ENCODE measurements at regions not wholly inside any gene's neighbourhood (a gene's known extent, or its start where the extent isn't known, plus 50 kb on each side); places are given as distances from the start of the nearest gene placed in this dataset.

DNA sequence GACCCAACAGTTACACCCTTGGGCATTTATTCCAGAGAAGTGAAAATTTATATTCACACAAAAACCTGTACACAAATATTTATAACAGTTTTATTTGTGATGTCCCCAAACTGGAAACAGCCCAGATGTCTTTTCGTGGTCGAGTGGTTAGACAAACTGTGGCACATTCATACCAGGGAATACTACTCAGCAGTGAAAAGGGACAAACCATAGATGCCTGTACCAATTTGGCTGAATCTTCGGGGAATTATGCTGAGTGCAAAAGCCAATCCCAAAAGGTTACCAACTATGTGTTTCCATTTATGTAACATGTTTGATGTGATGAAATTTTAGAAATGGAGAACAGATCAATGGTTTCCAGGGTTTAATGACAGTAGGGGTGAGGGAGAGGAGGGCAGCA lies 154.3 kb downstream of the GLI2 start:
- no peak overlapping the region for H3K9ac ChIP-seq (ENCODE audit: control insufficient read depth, insufficient read depth, low read length)
- ChIA-PET RAD21 (ENCODE audit: unreplicated experiment) (no interaction called here), POLR2A (no interaction called here), CTCF (no interaction called here), SMC1A (ENCODE audit: uncharacterized antibody, unreplicated experiment) (no interaction called here)
- H3K4me1 ChIP-seq (ENCODE audit: control insufficient read depth, insufficient read depth, low read length), result no peaks in the 10 kb centered on the region
- H3K27ac ChIP-seq (ENCODE audit: control insufficient read depth, insufficient read depth), result no peak overlapping the region
- H3K4me2 ChIP-seq (ENCODE audit: control insufficient read depth, insufficient read depth), result no peak overlapping the region
- H3K4me3 ChIP-seq, result no peak overlapping the region
- DNase-seq (ENCODE audit: low read depth, low spot score) (no peak), FAIRE-seq (no peak), ATAC-seq (no peak)
- TF ChIP-seq KAT2A (conservative IDR thresholded peaks at IDR 0.05; ENCODE audit: control insufficient read depth, low read depth, low read length), result no peak
- TF ChIP-seq SUPT20H (IDR thresholded peaks at IDR 0.05; ENCODE audit: borderline replicate concordance, control insufficient read depth, low read depth, low read length), result no peak
- no peak for TF ChIP-seq ZSCAN29 (IDR thresholded peaks at IDR 0.05)
- TF ChIP-seq IRF4 (IDR thresholded peaks at IDR 0.05; ENCODE audit: low read depth, low read length), result no peak
- no peak for TF ChIP-seq RUNX3 (IDR thresholded peaks at IDR 0.05; ENCODE audit: low read length)
- TF ChIP-seq SPI1 (IDR thresholded peaks at IDR 0.05; ENCODE audit: borderline replicate concordance, insufficient read depth, low read depth, low read length), result no peak
- TF ChIP-seq RCOR1 (conservative IDR thresholded peaks at IDR 0.05; ENCODE audit: low read depth, low read length), result no peak
- H4K20me1 ChIP-seq (ENCODE audit: control insufficient read depth, insufficient read depth), result no peaks in the 10 kb centered on the region
- intact Hi-C loops (cut with micrococcal nuclease; ENCODE audit: unreplicated experiment) (no loop called here), in situ Hi-C loops (cut with MboI) (no loop called here)
- BruUV-seq (replicated peaks), result no TSS peak
- H3K27me3 ChIP-seq (replicated peaks in 1 of 2; ENCODE audit: control insufficient read depth in 2 of 2, insufficient read depth in 2 of 2, low read length in 1 of 2), result peaks cover 1 to 3% of the 10 kb centered on the region in 2 experiments; a peak in 2 of 4 replicates
- H2AFZ ChIP-seq (ENCODE audit: control insufficient read depth, low read depth, low read length), result no peak overlapping the region
- H3K9me3 ChIP-seq (replicated peaks; ENCODE audit: control insufficient read depth, insufficient read depth, low read length), result no peaks in the 10 kb centered on the region
- H3K79me2 ChIP-seq (ENCODE audit: control insufficient read depth, insufficient read depth, low read length), result no peaks in the 10 kb centered on the region
- H3K36me3 ChIP-seq (ENCODE audit: control insufficient read depth in 2 of 2, insufficient read depth in 2 of 2, low read length in 1 of 2), result no peaks in the 10 kb centered on the region
- 0% methylated on average over 3 of the region's 3 CpGs for WGBS (ENCODE audit: insufficient coverage, insufficient replicate concordance, low lambda C conversion rate, missing lambda C conversion rate)

- intact Hi-C loops (cut with micrococcal nuclease; ENCODE audit: unreplicated experiment) (no loop called here), in situ Hi-C loops (cut with MboI) (no loop called here)
- BruUV-seq (replicated peaks), result no TSS peak
- ChIA-PET POLR2A (no interaction called here), SMC1A (ENCODE audit: uncharacterized antibody, unreplicated experiment) (no interaction called here), RAD21 (ENCODE audit: unreplicated experiment) (no interaction called here), CTCF (interaction anchor here (0.6 kb wide), 1 partner anchor 364 kb away, joined by 6 read pairs; no protein-coding TSS in a partner anchor)
- Histone ChIP-seq H4K20me1 (ENCODE audit: control insufficient read depth, insufficient read depth) (no peaks in the 10 kb centered on the region), H3K27me3 (replicated peaks in 1 of 2; ENCODE audit: control insufficient read depth in 2 of 2, insufficient read depth in 2 of 2, low read length in 1 of 2) (peaks cover 1 to 3% of the 10 kb centered on the region in 2 experiments; a peak in 2 of 4 replicates), H3K4me1 (ENCODE audit: control insufficient read depth, insufficient read depth, low read length) (no peaks in the 10 kb centered on the region), H2AFZ (ENCODE audit: control insufficient read depth, low read depth, low read length) (no peak overlapping the region), H3K9me3 (replicated peaks; ENCODE audit: control insufficient read depth, insufficient read depth, low read length) (no peaks in the 10 kb centered on the region), H3K9ac (ENCODE audit: control insufficient read depth, insufficient read depth, low read length) (no peak overlapping the region), H3K4me3 (no peak overlapping the region), H3K36me3 (ENCODE audit: control insufficient read depth in 2 of 2, insufficient read depth in 2 of 2, low read length in 1 of 2) (no peaks in the 10 kb centered on the region), H3K4me2 (ENCODE audit: control insufficient read depth, insufficient read depth) (no peak overlapping the region), H3K27ac (ENCODE audit: control insufficient read depth, insufficient read depth) (no peak overlapping the region), H3K79me2 (ENCODE audit: control insufficient read depth, insufficient read depth, low read length) (no peaks in the 10 kb centered on the region)
- FAIRE-seq (no peak), ATAC-seq (no peak), DNase-seq (ENCODE audit: low read depth, low spot score) (no peak)
- 24% methylated on average over 12 of the region's 12 CpGs for WGBS (ENCODE audit: insufficient coverage, insufficient replicate concordance, low lambda C conversion rate, missing lambda C conversion rate)
- TF ChIP-seq, protein P1, sequence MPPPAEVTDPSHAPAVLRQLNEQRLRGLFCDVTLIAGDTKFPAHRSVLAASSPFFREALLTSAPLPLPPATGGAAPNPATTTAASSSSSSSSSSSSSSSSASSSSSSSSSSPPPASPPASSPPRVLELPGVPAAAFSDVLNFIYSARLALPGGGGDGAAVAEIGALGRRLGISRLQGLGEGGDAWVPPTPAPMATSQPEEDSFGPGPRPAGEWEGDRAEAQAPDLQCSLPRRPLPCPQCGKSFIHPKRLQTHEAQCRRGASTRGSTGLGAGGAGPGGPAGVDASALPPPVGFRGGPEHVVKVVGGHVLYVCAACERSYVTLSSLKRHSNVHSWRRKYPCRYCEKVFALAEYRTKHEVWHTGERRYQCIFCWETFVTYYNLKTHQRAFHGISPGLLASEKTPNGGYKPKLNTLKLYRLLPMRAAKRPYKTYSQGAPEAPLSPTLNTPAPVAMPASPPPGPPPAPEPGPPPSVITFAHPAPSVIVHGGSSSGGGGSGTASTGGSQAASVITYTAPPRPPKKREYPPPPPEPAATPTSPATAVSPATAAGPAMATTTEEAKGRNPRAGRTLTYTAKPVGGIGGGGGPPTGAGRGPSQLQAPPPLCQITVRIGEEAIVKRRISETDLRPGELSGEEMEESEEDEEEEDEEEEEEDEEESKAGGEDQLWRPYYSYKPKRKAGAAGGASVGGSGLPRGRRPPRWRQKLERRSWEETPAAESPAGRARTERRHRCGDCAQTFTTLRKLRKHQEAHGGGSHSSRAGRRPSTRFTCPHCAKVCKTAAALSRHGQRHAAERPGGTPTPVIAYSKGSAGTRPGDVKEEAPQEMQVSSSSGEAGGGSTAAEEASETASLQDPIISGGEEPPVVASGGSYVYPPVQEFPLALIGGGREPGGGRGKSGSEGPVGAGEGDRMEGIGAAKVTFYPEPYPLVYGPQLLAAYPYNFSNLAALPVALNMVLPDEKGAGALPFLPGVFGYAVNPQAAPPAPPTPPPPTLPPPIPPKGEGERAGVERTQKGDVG (CRISPR knock-in tag; IDR thresholded peaks at IDR 0.05), result no peak
- TF ChIP-seq BHLHE40 (IDR thresholded peaks at IDR 0.05; ENCODE audit: borderline replicate concordance in 1 of 2, low read depth in 2 of 2, low read length in 1 of 2) (no peak), YY1 (IDR thresholded peaks at IDR 0.05; ENCODE audit: low read depth, low read length) (no peak), RAD21 (IDR thresholded peaks at IDR 0.05; ENCODE audit: insufficient read depth, low read depth, low read length) (no peak), GABPA (IDR thresholded peaks at IDR 0.05; ENCODE audit: low read depth) (no peak), CHD4 (IDR thresholded peaks at IDR 0.05) (no peak), EGR1 (IDR thresholded peaks at IDR 0.05; ENCODE audit: borderline replicate concordance in 1 of 2, low read depth in 2 of 2, low read length in 2 of 2) (no peak), RUNX3 (IDR thresholded peaks at IDR 0.05; ENCODE audit: low read length) (no peak), NR2C1 (IDR thresholded peaks at IDR 0.05) (no peak)
Observed at GRCh38 chr2:120890566-120891360, 155.1 kb downstream of the GLI2 start.
